HL-60/S4 treated with phorbol 12-myristate 13-acetate at 8.2 ng/mL for 4 days and 3 days (cell line): ENCODE measurements at regions not wholly inside any gene's neighbourhood (a gene's known extent, or its start where the extent isn't known, plus 50 kb on each side); places are given as distances from the start of the nearest gene placed in this dataset.
"Not testable (repeated sequence)": the region's sequence is repeated elsewhere in the genome, so short reads cannot be mapped to it uniquely, and the experiment has no call there.

Experiments
- in situ Hi-C: fragments of 300-500 bp; cut with MboI; formaldehyde crosslinking; loops from 2 replicates; pipeline ENCODE4 v1.15.0; 2022; ENCODE audit warnings: low sequenced_read_pairs

DNA sequence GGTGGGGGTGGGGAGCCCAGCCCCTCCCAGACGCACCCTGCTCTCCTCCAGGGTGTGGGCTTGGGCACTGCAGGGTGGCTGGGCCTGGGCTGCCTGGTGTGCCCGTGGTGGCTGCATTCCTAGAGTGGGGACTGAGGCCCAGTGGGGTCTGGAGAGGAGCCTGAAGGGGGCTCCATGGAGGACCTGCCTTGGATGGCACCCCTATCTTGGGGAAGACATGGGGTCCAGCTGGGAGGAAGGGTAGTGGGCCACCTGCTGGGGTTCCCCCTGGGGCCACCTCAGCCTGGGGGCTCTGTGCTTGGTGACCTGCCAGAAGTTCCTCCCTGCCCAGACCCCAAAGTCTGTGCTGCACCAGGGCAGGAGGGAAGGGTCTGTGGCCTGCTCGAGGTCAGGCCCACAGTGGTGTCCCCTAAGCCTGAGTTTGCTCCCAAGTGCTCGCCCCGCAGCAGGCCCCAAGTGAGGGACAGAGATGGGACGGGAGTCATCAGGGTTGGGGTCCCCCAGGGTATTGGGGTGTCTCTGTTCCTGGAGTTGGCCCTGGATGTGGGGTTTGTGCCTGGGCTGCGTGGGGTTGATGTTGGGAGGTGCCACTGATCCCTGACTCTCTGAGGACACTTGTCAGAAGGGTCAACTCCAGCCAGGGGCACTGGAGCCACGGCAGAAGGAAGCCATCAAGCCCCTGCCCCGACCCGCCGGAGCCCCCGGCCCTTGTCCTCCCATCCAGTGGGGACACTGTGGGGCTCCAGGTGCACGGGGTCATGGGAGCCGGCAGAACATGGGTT is 382.9 kb downstream of the TMEM121 start:
- in situ Hi-C loops: no loop called here

GRCh38 chr14:105909828-105910120 is 383.4 kb downstream of the TMEM121 start:
- in situ Hi-C loops: not testable (repeated sequence)

DNA sequence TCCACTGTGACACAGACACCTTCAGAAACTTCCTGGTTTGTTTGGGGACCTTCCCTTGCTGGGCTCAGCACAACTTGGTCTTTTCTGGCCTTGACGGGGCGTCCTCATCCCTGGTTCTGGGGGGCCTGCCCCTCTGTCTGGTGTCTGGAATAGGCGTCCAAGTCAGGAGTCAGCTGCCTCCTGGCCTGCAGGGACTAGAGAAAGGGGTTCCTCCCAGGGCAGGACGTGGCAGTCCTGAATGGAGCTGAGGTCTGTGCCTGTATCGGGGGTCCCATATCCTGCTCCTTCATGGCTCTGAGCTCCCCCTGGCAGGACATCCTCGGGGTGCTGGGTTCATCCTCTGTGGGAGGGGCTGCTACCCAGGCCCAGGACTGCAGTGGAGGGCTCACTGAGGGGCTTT is 384.0 kb downstream of the TMEM121 start:
- in situ Hi-C loops: no loop called here

GRCh38 chr14:105911006-105911847 is 384.8 kb downstream of the TMEM121 start:
- in situ Hi-C loops: no loop called here

- in situ Hi-C loops: not testable (repeated sequence)
Observed at GRCh38 chr14:105911848-105912292, 385.5 kb downstream of the TMEM121 start.

DNA sequence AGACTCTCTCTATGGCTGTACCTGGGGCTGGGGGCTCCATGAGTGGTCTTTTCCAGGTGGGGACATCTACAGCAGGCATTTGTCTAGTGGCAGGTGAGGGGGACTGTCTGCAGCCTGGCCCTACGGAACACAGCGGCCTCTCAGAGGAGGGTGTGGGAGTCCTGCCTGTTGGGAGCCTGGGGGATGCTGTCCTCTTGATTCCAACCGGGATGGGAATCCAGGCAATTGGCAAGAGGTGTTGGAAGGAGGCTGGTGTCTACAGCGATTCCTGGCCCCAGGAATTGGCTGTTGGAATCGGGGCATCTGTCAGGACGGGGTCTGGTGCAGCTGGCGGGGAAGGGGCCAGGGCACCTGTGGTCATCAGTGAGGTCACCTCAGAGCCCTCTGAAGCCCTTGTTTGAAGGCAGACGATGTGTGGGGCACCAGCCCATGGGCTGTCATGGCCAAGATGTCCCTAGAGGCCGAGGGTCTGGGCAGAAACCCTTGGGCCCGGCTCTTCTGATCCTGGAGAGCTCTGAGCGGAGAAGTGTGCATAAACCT is 386.3 kb downstream of the TMEM121 start:
- in situ Hi-C loops: no loop called here

GRCh38 chr14:105913221-105913620 is 386.8 kb downstream of the TMEM121 start:
- in situ Hi-C loops: no loop called here

- in situ Hi-C loops: no loop called here
Observed at GRCh38 chr14:105913861-105914260, 387.5 kb downstream of the TMEM121 start.

GRCh38 chr14:105914281-105914680 is 387.9 kb downstream of the TMEM121 start:
- in situ Hi-C loops: not testable (repeated sequence)

DNA sequence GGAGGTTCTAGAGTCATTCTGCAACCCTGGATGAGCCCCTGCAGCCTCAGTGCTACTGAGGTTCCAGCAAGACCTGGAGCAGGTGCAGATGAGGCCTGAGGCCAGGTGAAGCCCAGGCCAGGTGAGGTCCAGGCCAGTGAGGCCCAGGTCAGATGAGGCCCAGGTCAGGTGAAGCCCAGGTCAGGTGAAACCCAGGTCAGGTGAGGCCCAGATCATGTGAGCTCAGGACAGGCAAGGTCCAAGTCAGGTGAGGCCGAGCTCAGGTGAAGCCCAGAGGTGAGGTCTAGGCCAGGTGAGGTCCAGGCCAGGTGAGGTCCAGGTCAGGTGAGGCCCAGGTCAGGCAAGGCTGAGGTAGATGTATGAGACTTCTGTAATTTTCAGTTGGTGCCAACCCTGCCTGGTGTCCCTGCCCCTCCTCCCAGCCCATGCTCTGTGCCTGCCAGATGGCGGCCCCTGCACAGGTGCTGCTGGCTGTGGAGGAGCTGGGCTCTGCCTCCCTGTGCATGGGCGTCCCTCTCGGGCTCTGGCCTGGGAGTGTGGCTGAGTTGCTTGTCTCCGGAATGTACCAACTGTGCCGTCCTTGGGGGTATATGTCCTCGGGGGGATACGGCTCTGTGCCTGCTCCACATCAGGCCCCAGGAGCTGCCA is 388.5 kb downstream of the TMEM121 start:
- in situ Hi-C loops: no loop called here

GRCh38 chr14:105915546-105915945 is 389.2 kb downstream of the TMEM121 start:
- in situ Hi-C loops: not testable (repeated sequence)

GRCh38 chr14:105917136-105917932 is 391.0 kb downstream of the TMEM121 start:
- in situ Hi-C loops: not testable (repeated sequence)

DNA sequence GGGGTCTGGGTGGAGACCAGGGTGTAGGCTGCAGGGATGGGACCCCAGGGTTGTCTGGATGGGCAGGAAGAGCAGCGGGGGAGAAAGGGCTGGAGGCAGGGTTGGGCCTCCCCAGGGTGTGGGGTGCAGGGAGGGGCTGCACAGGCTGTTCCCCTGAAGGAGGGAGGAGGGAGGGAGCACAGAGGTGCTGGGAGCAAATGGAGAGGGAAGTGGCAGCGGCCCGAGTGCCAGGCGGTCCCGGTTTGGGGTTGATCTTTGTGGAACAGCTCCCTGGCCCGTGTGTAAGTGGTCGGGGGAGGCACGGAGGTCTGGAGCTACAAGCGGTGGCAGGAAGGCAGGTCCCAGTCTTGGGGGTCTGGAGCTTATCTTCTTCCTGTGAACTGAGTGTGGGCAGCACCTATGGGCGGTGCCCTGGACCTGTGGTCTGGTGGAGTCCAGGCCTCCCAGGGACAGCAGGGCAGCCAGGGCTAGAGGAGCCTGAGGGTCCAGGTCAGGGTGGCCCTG is 391.6 kb downstream of the TMEM121 start:
- in situ Hi-C loops: no loop called here

DNA sequence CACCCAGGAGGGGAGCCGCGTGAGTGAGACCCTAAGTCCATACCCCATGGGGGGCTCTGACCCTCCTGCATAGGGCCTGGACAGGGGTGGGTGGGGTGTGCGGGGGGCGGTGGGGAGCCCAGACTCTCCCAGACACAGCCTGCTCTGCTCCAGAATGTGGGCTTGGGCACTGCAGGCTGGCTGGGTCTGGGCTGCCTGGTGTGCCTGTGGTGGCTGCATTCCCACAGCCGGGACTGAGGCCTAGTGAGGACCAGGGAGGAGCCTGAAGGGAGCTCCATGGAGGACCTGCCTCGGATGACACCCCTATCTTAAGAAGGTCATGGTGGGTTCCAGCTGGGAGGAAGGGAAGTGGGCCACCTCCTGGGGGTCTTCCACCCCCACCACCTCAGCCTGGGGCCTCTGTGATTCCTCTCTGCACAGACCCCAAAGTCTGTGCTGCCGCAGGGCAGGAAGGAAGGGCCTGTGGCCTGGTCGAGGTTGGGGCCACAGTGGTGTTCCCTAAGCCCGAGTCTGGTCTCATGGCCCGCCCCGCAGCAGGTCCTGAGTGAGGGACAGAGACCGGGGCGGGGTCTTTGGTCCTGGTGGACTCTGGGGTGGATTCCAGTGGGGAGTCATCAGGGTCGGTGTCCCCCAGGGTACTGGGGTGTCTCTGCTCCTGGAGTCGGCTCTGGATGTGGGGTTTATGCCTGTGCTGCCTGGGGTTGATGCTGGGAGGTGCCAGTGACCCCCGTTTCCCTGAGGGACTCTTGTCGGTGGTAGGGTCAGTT is 392.3 kb downstream of the TMEM121 start:
- in situ Hi-C loops: no loop called here

GRCh38 chr14:105919458-105920150 is 393.2 kb downstream of the TMEM121 start:
- in situ Hi-C loops: no loop called here

GRCh38 chr14:105920151-105920700 is 393.8 kb downstream of the TMEM121 start:
- in situ Hi-C loops: not testable (repeated sequence)

GRCh38 chr14:105920803-105921755 is 394.7 kb downstream of the TMEM121 start:
- in situ Hi-C loops: not testable (repeated sequence)

- in situ Hi-C loops: not testable (repeated sequence)
Observed at GRCh38 chr14:105921781-105922180, 395.4 kb downstream of the TMEM121 start.
